Bronchial epithelial cell (primary cell): ENCODE measurements at regions not wholly inside any gene's neighbourhood (a gene's known extent, or its start where the extent isn't known, plus 50 kb on each side); places are given as distances from the start of the nearest gene placed in this dataset.
"Not testable (repeated sequence)": the region's sequence is repeated elsewhere in the genome, so short reads cannot be mapped to it uniquely, and the experiment has no call there.

Experiments used
- DNase-seq: peaks from one replicate; pipeline ENCODE4 v3.0.0-alpha.2; 2010; ENCODE audit warnings: low read depth
- FAIRE-seq: peaks from 2 replicates; lab custom pipeline; 2011; peaks lifted over from hg19 to GRCh38; lab: Jason Lieb, UNC
- H3K27me3 ChIP-seq: 2 replicates; pipeline ENCODE4 v1.5.1; 2011; ENCODE audit warnings: low read length; ENCODE audit not compliant: control insufficient read depth, insufficient read depth
- H3K36me3 ChIP-seq: 2 replicates; pipeline ENCODE4 v1.5.1; 2011; ENCODE audit warnings: low read length; ENCODE audit not compliant: control insufficient read depth, insufficient read depth
- H3K4me3 ChIP-seq: 2 replicates; pipeline ENCODE4 v1.5.1; 2011; ENCODE audit warnings: mild to moderate bottlenecking, low read depth, low read length, control low read depth
- CTCF ChIP-seq: IDR thresholded peaks from 2 replicates; pipeline ENCODE4 v1.5.1; 2011; ENCODE audit warnings: mild to moderate bottlenecking, moderate library complexity, low read length, control low read depth, inconsistent platforms; ENCODE audit not compliant: insufficient read depth, severe bottlenecking

DNA sequence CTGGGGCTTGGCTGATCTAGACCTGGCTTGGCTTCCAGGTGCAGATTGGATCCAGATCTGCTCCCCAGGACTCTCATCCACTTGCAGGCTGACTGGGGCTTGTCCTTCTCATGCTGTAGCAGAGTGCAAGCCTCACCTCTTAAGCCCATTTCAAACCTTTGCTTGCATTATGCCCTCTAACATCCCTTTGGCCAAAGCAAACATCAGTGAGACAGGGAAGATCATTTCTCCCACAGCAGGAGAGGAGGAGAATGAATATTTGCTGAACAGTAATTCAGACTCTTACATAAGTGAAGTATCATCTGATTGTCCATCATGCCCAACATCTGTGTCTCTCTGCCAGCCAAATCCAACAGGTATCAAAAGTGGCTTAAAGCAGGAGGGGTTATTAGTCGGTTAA is 194.9 kb downstream of the C9orf152 start:
- H3K4me3 ChIP-seq, result no peak overlapping the region
- no peaks in the 10 kb centered on the region for H3K27me3 ChIP-seq
- TF ChIP-seq CTCF, result no peak
- no peaks in the 10 kb centered on the region for H3K36me3 ChIP-seq
- FAIRE-seq, result no peak
- DNase-seq, result no peak

- no peaks in the 10 kb centered on the region for H3K36me3 ChIP-seq
- no peak overlapping the region for H3K4me3 ChIP-seq
- no peaks in the 10 kb centered on the region for H3K27me3 ChIP-seq
- DNase-seq (peak; percentile 99), FAIRE-seq (no peak)
- no peak for TF ChIP-seq CTCF
These were observed 192.2 kb downstream of the C9orf152 start for GRCh38 chr9:110015759-110016158.

DNA sequence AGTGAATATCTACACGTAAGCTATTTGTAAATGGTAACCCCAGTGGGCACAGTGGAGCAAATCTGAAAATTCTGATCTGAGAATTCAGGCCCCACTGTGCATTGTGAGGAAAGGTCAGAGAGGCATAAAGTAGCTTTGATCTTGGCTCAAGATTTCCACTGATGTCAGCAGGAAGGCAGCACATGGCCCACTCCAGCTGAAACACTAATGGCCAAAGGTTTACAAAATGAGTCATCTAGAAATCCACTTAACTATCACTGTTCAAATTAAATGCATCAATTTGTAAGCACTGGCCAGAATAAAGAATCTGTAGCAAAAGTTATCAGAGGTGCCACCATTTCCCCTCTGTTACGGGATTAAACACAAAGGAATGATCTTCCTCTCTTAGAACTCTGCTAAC is 191.6 kb downstream of the C9orf152 start:
- H3K4me3 ChIP-seq, result no peak overlapping the region
- H3K36me3 ChIP-seq, result no peaks in the 10 kb centered on the region
- no peak for TF ChIP-seq CTCF
- DNase-seq (peak; percentile 77), FAIRE-seq (no peak)
- H3K27me3 ChIP-seq, result no peaks in the 10 kb centered on the region

DNA sequence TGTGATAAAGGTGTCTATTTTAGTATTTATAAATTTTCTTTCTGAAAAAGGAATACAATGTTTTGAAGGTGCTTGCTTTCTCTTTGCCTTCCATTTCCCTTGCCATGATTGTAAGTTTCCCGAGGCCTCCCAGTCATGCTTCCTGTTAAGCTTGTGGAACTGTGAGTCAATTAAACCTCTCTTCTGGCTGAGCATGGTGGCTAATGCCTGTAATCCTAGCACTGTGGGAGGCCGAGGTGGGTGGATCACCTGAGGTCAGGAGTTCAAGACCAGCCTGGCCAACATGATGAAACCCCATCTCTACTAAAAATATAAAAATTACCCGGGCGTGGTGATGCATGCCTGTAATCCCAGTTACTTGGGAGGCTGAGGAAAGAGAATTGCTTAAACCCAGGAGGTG is 187.7 kb downstream of the C9orf152 start:
- H3K36me3 ChIP-seq, H3K4me3 ChIP-seq, H3K27me3 ChIP-seq, FAIRE-seq: not testable (repeated sequence)
- DNase-seq, result peak; percentile 42

DNA sequence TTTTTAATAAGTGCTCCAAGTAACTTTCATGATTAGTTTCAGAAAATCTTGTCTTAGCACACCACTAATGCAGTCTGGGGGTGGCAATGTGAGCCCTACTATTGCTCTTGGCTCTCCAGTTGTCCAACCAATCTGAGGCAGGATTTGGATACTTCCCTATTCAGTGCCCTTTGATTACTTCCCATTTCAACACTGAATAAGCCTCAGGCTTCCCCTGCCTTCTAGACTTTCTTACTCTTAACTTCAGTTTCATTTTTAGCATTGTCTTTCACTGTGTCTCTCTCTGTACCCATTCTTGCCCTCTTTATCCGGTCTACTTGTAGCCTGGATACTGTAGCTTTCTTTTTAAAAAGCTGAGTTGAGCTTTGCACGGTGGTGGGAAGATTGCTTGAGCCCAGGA is 186.1 kb downstream of the C9orf152 start:
- no peak for DNase-seq
- H3K27me3 ChIP-seq, result no peaks in the 10 kb centered on the region
- no peak for TF ChIP-seq CTCF
- H3K36me3 ChIP-seq, result no peaks in the 10 kb centered on the region
- no peak overlapping the region for H3K4me3 ChIP-seq
- no peak for FAIRE-seq

DNA sequence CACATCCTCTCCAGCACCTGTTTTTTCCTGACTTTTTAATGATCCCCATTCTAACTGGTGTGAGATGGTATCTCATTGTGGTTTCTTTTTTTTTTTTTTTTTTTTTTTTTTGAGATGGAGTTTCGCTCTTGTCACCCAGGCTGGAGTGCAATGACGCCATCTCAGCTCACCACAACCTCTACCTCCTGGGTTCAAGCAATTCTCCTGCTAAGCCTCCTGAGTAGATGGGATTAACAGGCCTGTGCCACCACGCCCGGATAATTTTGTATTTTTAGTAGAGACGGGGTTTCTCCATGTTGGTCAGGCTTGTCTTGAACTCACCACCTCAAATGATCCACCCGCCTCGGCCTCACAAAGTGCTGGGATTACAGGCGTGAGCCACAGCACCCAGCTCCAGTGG is 184.7 kb downstream of the C9orf152 start:
- not testable (repeated sequence) for DNase-seq, H3K27me3 ChIP-seq, H3K4me3 ChIP-seq, FAIRE-seq, H3K36me3 ChIP-seq

DNA sequence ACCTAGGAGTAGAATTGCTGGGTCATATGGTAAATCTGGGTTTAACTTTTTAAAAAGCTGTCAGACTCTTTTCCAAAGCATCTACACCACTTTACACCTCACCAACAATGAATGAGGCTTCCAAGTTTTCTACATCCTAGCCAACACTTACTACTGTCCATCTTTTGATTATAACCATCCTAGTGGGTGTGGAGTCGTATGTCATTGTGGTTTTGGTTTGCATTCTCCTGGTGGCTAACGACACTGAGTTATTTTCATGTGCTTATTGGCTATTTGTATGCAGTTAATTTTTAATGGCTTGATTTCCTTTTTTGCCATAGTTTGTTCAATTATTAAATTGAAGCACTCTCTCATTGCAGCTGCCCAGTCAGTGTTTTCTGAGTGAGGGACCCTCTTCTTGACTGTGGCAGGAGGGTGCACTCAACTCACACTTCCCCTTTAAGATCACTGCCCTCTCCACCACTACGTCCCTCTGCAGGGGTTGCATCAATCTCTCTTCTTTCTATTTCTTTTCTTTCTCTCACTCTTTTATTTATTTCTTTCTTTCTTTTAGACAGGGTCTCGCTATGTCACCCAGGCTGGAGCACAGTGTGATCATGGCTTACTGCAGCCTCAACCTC is 182.3 kb downstream of the C9orf152 start:
- FAIRE-seq (no peak), DNase-seq (no peak)
- TF ChIP-seq CTCF, result no peak
- Histone ChIP-seq H3K27me3 (no peaks in the 10 kb centered on the region), H3K36me3 (no peaks in the 10 kb centered on the region), H3K4me3 (no peak overlapping the region)
